ENCODE measurements at regions not wholly inside any gene's neighbourhood (a gene's known extent, or its start where the extent isn't known, plus 50 kb on each side); places are given as distances from the start of the nearest gene placed in this dataset.
"Not testable (repeated sequence)": the region's sequence is repeated elsewhere in the genome, so short reads cannot be mapped to it uniquely, and the experiment has no call there.

- H3K9me3 ChIP-seq (ENCODE audit: control insufficient read depth, insufficient read depth, low read length): no peaks in the 10 kb centered on the region
- no peaks in the 10 kb centered on the region for H3K36me3 Mint-ChIP-seq
- no peak overlapping the region for H3K4me3 Mint-ChIP-seq
- H3K27me3 ChIP-seq (ENCODE audit: control insufficient read depth, insufficient read depth, low read length): no peaks in the 10 kb centered on the region
- no peak overlapping the region for H3K27ac ChIP-seq (ENCODE audit: low read length)
- H3K4me1 ChIP-seq (ENCODE audit: control insufficient read depth, insufficient read depth, low read length): no peaks in the 10 kb centered on the region
- no peak for ATAC-seq
- H3K9me3 Mint-ChIP-seq: no peaks in the 10 kb centered on the region
- H3K36me3 ChIP-seq (ENCODE audit: control insufficient read depth, insufficient read depth, low read length): no peaks in the 10 kb centered on the region
- intact Hi-C loops (cut with micrococcal nuclease): no loop called here
- no peak for TF ChIP-seq CTCF (IDR thresholded peaks at IDR 0.05)
- H3K4me3 ChIP-seq (ENCODE audit: low read length): no peak overlapping the region
- H3K4me1 Mint-ChIP-seq: no peaks in the 10 kb centered on the region
- 83% methylated on average over 1 of the region's 1 CpG for WGBS (ENCODE audit: insufficient coverage)
- no peak overlapping the region for H3K27ac Mint-ChIP-seq
- no peak for DNase-seq
- no peaks in the 10 kb centered on the region for H3K27me3 Mint-ChIP-seq (ENCODE audit: low read depth in 2 of 2)
Observed at GRCh38 chr3:98705212-98705611, 57.9 kb upstream of the ST3GAL6 start.

DNA sequence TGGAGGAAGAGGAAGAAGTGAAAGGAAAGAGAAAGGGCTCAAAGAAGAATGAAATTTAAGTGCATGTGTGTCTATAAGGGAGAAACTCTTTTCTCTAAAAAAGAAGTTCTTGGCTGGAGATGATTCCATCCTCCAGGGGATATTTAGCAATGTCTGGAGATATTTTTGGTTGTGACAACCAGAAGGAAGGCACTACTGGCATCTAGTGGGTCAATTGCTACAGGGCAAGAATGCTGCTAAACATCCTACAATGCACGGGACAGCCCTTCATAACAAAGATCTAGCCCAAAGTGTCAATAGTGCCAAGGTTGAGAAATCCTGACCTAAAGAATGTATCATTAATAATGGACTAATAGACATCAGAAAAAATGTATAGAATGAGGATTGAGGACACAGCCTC is 57.4 kb upstream of the ST3GAL6 start:
- H3K27ac Mint-ChIP-seq: no peak overlapping the region
- Histone ChIP-seq H3K4me1 (ENCODE audit: control insufficient read depth, insufficient read depth, low read length) (no peaks in the 10 kb centered on the region), H3K4me3 (ENCODE audit: low read length) (no peak overlapping the region), H3K9me3 (ENCODE audit: control insufficient read depth, insufficient read depth, low read length) (no peaks in the 10 kb centered on the region), H3K36me3 (ENCODE audit: control insufficient read depth, insufficient read depth, low read length) (no peaks in the 10 kb centered on the region), H3K27me3 (ENCODE audit: control insufficient read depth, insufficient read depth, low read length) (no peaks in the 10 kb centered on the region), H3K27ac (ENCODE audit: low read length) (no peak overlapping the region)
- DNase-seq (no peak), ATAC-seq (no peak)
- TF ChIP-seq CTCF (IDR thresholded peaks at IDR 0.05): no peak
- H3K36me3 Mint-ChIP-seq: no peaks in the 10 kb centered on the region
- H3K27me3 Mint-ChIP-seq (ENCODE audit: low read depth in 2 of 2): no peaks in the 10 kb centered on the region
- intact Hi-C loops (cut with micrococcal nuclease): no loop called here
- no peaks in the 10 kb centered on the region for H3K9me3 Mint-ChIP-seq
- H3K4me3 Mint-ChIP-seq: no peak overlapping the region
- H3K4me1 Mint-ChIP-seq: no peaks in the 10 kb centered on the region
- 100% methylated on average over 1 of the region's 1 CpG for WGBS (ENCODE audit: insufficient coverage)

GRCh38 chr3:98708681-98709080 is 54.5 kb upstream of the ST3GAL6 start:
- DNase-seq; ATAC-seq; H3K9me3 Mint-ChIP-seq; intact Hi-C loops (cut with micrococcal nuclease); H3K4me1 Mint-ChIP-seq; H3K4me1 ChIP-seq (ENCODE audit: control insufficient read depth, insufficient read depth, low read length); H3K4me3 Mint-ChIP-seq; H3K36me3 ChIP-seq (ENCODE audit: control insufficient read depth, insufficient read depth, low read length); H3K36me3 Mint-ChIP-seq; H3K4me3 ChIP-seq (ENCODE audit: low read length); H3K27me3 ChIP-seq (ENCODE audit: control insufficient read depth, insufficient read depth, low read length); H3K27ac Mint-ChIP-seq; H3K27me3 Mint-ChIP-seq (ENCODE audit: low read depth in 2 of 2); H3K9me3 ChIP-seq (ENCODE audit: control insufficient read depth, insufficient read depth, low read length); H3K27ac ChIP-seq (ENCODE audit: low read length): not testable (repeated sequence)
- 92% methylated on average over 6 of the region's 6 CpGs for WGBS (ENCODE audit: insufficient coverage)

DNA sequence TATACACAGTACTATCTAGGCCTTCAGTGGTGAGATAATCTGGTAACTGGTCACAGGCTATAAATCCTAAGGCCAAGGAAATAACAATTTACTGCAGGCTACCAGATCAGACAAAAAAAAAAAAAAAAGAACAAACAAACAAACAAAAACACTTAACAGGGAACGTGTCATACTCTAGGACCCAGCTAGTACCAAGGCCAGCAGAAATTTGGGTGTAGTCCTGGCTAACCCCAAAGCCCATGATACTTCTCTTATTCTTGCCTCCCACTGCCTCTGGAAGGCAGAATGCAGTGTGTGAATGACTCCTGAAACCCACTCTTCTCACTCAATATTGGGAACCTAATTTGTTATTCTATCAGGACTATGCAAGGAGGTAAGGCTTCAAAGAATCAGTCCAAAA is 53.7 kb upstream of the ST3GAL6 start:
- intact Hi-C loops (cut with micrococcal nuclease): no loop called here
- Histone ChIP-seq H3K36me3 (ENCODE audit: control insufficient read depth, insufficient read depth, low read length) (no peaks in the 10 kb centered on the region), H3K27me3 (ENCODE audit: control insufficient read depth, insufficient read depth, low read length) (no peaks in the 10 kb centered on the region), H3K4me1 (ENCODE audit: control insufficient read depth, insufficient read depth, low read length) (no peaks in the 10 kb centered on the region), H3K4me3 (ENCODE audit: low read length) (no peak overlapping the region), H3K9me3 (ENCODE audit: control insufficient read depth, insufficient read depth, low read length) (no peaks in the 10 kb centered on the region), H3K27ac (ENCODE audit: low read length) (no peak overlapping the region)
- Mint-ChIP-seq H3K9me3 (no peaks in the 10 kb centered on the region), H3K36me3 (no peaks in the 10 kb centered on the region), H3K4me3 (no peak overlapping the region), H3K27ac (no peak overlapping the region), H3K27me3 (ENCODE audit: low read depth in 2 of 2) (no peaks in the 10 kb centered on the region), H3K4me1 (no peaks in the 10 kb centered on the region)
- DNase-seq: no peak
- ATAC-seq: no peak
- TF ChIP-seq CTCF (IDR thresholded peaks at IDR 0.05): no peak
- WGBS (ENCODE audit: insufficient coverage): 58% methylated on average over 1 of the region's 1 CpG

Measured in natural killer cell (primary cell).